ENCODE measurements at regions not wholly inside any gene's neighbourhood (a gene's known extent, or its start where the extent isn't known, plus 50 kb on each side); places are given as distances from the start of the nearest gene placed in this dataset.
"Not testable (repeated sequence)": the region's sequence is repeated elsewhere in the genome, so short reads cannot be mapped to it uniquely, and the experiment has no call there.

DNA sequence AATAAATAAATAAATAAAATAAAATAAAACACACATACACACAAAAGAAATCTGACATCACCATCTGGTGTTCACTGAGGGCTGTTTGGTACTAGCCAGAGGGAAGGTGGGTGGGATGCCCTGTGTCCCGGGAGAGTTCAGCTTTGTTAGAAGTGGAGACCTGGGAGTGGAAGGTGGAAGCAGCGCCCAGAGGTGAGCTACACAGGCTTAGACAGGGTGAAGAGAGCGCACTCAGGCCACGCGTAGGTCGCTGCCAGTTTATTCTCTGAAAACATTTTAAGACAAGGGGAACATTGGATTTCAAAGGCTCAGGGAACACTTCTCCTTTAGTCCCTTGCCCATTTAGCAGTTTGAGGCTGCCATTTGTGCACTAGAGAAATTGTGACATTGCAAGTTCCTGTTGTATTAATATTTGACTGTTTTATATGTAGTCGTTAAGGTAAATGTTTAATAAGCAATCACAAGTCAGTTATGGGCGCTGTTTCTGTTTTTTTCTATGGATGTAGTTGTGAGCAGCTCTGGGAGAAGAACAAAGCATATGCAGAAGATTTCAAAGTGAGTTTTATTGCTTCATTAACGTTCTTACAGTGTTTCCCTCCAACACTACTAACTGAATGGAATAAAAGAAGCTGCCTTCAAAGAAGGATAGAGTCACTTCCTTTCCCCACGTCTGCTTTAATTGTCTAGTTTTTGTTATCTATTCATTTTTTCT is 405.5 kb upstream of the NR3C2 start:
- H3K4me3 ChIP-seq (ENCODE audit: low read depth, low read length): no peak overlapping the region
- TF ChIP-seq, protein P1, sequence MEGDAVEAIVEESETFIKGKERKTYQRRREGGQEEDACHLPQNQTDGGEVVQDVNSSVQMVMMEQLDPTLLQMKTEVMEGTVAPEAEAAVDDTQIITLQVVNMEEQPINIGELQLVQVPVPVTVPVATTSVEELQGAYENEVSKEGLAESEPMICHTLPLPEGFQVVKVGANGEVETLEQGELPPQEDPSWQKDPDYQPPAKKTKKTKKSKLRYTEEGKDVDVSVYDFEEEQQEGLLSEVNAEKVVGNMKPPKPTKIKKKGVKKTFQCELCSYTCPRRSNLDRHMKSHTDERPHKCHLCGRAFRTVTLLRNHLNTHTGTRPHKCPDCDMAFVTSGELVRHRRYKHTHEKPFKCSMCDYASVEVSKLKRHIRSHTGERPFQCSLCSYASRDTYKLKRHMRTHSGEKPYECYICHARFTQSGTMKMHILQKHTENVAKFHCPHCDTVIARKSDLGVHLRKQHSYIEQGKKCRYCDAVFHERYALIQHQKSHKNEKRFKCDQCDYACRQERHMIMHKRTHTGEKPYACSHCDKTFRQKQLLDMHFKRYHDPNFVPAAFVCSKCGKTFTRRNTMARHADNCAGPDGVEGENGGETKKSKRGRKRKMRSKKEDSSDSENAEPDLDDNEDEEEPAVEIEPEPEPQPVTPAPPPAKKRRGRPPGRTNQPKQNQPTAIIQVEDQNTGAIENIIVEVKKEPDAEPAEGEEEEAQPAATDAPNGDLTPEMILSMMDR (IDR thresholded peaks at IDR 0.05; ENCODE audit: low read depth, low read length, missing control alignments): no peak
- DNase-seq: no peak
- H3K27me3 ChIP-seq (replicated peaks): no peaks in the 10 kb centered on the region
- in situ Hi-C loops (cut with HindIII; ENCODE audit: low pct_ligation_motif_present, low sequenced_read_pairs): no loop called here
- H3K27ac ChIP-seq: no peak overlapping the region
- H3K36me3 ChIP-seq (replicated peaks): no peaks in the 10 kb centered on the region

DNA sequence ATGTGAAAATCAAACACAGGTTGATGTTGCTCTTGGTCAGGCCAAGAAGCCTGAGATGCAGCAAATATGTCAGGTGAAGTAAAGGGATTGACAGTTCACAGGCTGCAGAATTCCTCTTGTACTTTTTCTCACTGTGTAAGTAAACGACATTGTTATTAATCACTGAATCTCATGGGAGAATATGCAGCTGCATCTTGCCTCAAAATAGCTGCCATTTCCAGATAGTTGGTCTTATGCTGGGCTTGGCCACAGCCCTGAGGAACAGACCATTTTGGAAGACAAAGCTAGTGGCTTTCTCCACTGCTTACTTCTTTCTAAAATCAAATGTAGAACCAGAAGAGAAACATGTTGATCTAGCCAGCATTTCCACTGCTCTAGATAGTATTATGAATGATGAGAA is 403.4 kb upstream of the NR3C2 start:
- TF ChIP-seq, protein P1 (IDR thresholded peaks at IDR 0.05; ENCODE audit: low read depth, low read length, missing control alignments): no peak
- no peak overlapping the region for H3K27ac ChIP-seq
- no peaks in the 10 kb centered on the region for H3K27me3 ChIP-seq (replicated peaks)
- no peak overlapping the region for H3K4me3 ChIP-seq (ENCODE audit: low read depth, low read length)
- H3K36me3 ChIP-seq (replicated peaks): no peaks in the 10 kb centered on the region
- no peak for DNase-seq
- in situ Hi-C loops (cut with HindIII; ENCODE audit: low pct_ligation_motif_present, low sequenced_read_pairs): no loop called here

DNA sequence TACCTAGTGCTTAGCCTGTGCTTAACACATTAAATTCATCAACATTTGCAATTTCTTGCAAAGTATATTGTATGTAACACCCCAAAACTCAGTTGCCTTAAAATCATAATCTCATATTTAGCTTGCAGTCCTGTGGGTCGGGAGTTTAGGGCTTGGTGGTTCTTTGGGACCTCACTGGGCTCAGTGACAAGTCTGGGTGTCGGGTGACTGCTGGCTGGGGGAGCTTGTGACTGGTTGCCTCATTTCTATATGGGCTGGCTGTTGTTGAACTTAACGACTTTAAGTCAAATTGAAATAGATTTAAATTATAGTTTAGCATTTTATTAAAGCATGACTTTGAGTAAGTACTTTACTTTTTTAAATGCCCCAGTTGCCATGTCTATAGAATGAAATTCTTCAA is 401.4 kb upstream of the NR3C2 start:
- Histone ChIP-seq H3K36me3 (replicated peaks) (no peaks in the 10 kb centered on the region), H3K27ac (no peak overlapping the region), H3K4me3 (ENCODE audit: low read depth, low read length) (no peak overlapping the region), H3K27me3 (replicated peaks) (no peaks in the 10 kb centered on the region)
- DNase-seq: no peak
- in situ Hi-C loops (cut with HindIII; ENCODE audit: low pct_ligation_motif_present, low sequenced_read_pairs): no loop called here
- TF ChIP-seq, protein P1 (IDR thresholded peaks at IDR 0.05; ENCODE audit: low read depth, low read length, missing control alignments): no peak

DNA sequence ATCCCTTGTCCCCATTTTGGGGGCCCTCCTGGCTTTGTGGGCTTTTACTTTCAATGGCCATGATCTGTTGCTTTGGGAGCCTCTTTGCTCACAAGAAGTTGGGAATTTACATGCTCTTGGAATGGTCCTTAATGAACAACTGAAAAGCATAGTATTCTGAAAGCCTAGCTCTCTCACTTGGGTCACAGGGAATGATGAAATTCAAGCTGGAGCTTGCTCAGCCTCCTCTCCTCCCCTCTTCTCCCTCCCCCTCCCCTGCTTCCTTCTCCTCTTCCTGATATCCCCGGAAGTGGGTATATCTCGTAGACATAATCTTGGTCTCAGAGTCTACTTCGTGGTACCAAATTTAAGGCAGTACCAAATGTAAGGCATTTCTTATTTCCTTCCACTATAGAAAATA is 400.6 kb upstream of the NR3C2 start:
- TF ChIP-seq, protein P1 (IDR thresholded peaks at IDR 0.05; ENCODE audit: low read depth, low read length, missing control alignments): no peak
- no peak for DNase-seq
- Histone ChIP-seq H3K27me3 (replicated peaks) (no peaks in the 10 kb centered on the region), H3K36me3 (replicated peaks) (no peaks in the 10 kb centered on the region), H3K4me3 (ENCODE audit: low read depth, low read length) (no peak overlapping the region), H3K27ac (no peak overlapping the region)
- in situ Hi-C loops (cut with HindIII; ENCODE audit: low pct_ligation_motif_present, low sequenced_read_pairs): no loop called here

DNA sequence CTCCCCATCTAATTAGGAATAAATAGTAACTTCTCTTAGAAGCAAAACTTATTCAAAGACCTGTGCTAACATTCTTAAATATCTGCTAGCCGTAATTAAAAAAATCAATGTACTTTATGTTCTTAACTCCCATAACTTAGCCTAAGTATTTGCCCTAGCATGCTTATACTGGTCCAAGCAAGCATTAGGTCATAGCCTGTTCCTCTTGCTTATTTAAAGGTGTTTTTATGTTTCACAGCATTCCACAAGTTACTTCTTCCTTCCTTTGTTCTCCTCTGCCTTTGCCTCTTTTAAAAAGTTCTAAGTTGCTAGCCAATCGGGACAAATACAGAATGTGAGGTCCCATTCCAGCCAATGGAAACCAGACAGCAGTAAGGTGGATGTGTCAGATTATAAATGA is 395.4 kb upstream of the NR3C2 start:
- H3K27me3 ChIP-seq (replicated peaks); H3K4me3 ChIP-seq (ENCODE audit: low read depth, low read length); H3K27ac ChIP-seq; in situ Hi-C loops (cut with HindIII; ENCODE audit: low pct_ligation_motif_present, low sequenced_read_pairs); DNase-seq; H3K36me3 ChIP-seq (replicated peaks): not testable (repeated sequence)

DNA sequence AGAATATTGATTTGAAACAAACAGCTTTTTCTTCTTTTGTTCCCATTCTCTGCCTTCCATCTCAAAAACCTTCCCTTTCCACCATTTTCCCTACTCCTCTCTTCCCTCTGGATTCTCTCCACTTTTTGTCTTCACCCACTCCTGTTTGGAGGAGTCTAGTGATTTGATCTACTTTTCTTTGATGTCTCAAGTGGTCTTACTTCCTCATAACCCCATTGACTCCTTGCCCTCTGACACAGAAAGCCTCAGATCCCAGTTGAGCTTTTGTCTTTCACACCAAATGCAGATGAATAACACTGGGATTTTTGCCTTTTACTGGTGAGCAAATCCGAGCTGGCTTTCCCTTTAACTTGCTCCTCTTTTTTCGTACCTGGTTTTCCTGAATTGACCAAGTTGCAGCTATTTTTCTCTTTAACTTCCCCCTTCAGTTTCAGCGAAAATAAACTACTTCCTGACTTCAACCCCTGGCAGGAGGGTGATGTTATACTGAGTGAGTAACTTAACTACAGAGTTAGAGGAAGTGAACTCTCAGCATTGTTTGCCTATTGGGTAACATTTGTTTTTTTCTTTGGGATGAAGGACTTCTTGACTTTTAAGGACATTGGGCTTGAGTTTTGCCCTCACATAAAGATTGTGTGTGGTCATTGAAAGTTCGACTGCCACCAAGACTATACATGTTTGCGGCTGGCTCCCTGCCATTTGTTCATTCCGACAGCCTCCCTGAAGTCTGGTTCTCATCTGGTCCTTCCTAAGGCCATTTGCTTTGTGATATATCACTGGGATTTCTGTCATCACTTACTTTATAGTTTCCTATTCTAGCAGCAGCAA is 392.8 kb upstream of the NR3C2 start:
- Histone ChIP-seq H3K4me3 (ENCODE audit: low read depth, low read length) (no peak overlapping the region), H3K27me3 (replicated peaks) (no peaks in the 10 kb centered on the region), H3K27ac (no peak overlapping the region), H3K36me3 (replicated peaks) (no peaks in the 10 kb centered on the region)
- TF ChIP-seq, protein P1 (IDR thresholded peaks at IDR 0.05; ENCODE audit: low read depth, low read length, missing control alignments): no peak
- no peak for DNase-seq
- in situ Hi-C loops (cut with HindIII; ENCODE audit: low pct_ligation_motif_present, low sequenced_read_pairs): no loop called here

Data from brain microvascular endothelial cell (primary cell).